ENCODE measurements at regions not wholly inside any gene's neighbourhood (a gene's known extent, or its start where the extent isn't known, plus 50 kb on each side); places are given as distances from the start of the nearest gene placed in this dataset.

- TF ChIP-seq CTCF (optimal IDR thresholded peaks at IDR 0.05 in 1 of 3, IDR thresholded peaks at IDR 0.05 in 1 of 3, conservative IDR thresholded peaks at IDR 0.05 in 1 of 3; ENCODE audit: extremely low read depth in 1 of 3, insufficient read depth in 2 of 3, low read length in 3 of 3): no peak
- no peak for TF ChIP-seq EZH2 (IDR thresholded peaks at IDR 0.05; ENCODE audit: low read length)
Measured at GRCh38 chr16:47778106-47778801, 317.1 kb downstream of the PHKB start.
